ENCODE measurements at regions not wholly inside any gene's neighbourhood (a gene's known extent, or its start where the extent isn't known, plus 50 kb on each side); places are given as distances from the start of the nearest gene placed in this dataset.

GRCh38 chr6:133764008-133764753 is 124.7 kb upstream of the TCF21 start:
- TF ChIP-seq, protein P1, sequence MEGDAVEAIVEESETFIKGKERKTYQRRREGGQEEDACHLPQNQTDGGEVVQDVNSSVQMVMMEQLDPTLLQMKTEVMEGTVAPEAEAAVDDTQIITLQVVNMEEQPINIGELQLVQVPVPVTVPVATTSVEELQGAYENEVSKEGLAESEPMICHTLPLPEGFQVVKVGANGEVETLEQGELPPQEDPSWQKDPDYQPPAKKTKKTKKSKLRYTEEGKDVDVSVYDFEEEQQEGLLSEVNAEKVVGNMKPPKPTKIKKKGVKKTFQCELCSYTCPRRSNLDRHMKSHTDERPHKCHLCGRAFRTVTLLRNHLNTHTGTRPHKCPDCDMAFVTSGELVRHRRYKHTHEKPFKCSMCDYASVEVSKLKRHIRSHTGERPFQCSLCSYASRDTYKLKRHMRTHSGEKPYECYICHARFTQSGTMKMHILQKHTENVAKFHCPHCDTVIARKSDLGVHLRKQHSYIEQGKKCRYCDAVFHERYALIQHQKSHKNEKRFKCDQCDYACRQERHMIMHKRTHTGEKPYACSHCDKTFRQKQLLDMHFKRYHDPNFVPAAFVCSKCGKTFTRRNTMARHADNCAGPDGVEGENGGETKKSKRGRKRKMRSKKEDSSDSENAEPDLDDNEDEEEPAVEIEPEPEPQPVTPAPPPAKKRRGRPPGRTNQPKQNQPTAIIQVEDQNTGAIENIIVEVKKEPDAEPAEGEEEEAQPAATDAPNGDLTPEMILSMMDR (IDR thresholded peaks at IDR 0.05; ENCODE audit: control extremely low read depth, extremely low read depth): no peak
- Histone ChIP-seq H3K9ac (ENCODE audit: insufficient read depth in 1 of 2, low read length in 2 of 2) (no peak overlapping the region), H3K27ac (ENCODE audit: low read depth in 1 of 2, low read length in 1 of 2) (peak overlapping the region; percentile 20 to 29), H3K9me3 (ENCODE audit: control insufficient read depth in 4 of 4, insufficient read depth in 3 of 4, low read length in 3 of 4) (no peaks in the 10 kb centered on the region), H3K4me1 (ENCODE audit: control insufficient read depth in 5 of 5, insufficient read depth in 5 of 5, low read length in 5 of 5) (peaks cover 0 to 45% (median 18%) of the 10 kb centered on the region in 5 donors), H3K27me3 (ENCODE audit: control insufficient read depth in 3 of 3, insufficient read depth in 3 of 3, low read length in 2 of 3) (no peaks in the 10 kb centered on the region), H3K36me3 (ENCODE audit: control insufficient read depth in 4 of 4, insufficient read depth in 4 of 4, low read length in 4 of 4) (peaks cover 0 to 6% (median 0%) of the 10 kb centered on the region in 4 donors), H3K4me3 (no peak overlapping the region)
- peak in 2 of 3 donors; percentile 61 to 72 for DNase-seq
- 62 to 71% methylated on average over 2 of the region's 2 CpGs for WGBS, 2 donors
- ATAC-seq (ENCODE audit: insufficient read depth, low FRiP score): no peak

DNA sequence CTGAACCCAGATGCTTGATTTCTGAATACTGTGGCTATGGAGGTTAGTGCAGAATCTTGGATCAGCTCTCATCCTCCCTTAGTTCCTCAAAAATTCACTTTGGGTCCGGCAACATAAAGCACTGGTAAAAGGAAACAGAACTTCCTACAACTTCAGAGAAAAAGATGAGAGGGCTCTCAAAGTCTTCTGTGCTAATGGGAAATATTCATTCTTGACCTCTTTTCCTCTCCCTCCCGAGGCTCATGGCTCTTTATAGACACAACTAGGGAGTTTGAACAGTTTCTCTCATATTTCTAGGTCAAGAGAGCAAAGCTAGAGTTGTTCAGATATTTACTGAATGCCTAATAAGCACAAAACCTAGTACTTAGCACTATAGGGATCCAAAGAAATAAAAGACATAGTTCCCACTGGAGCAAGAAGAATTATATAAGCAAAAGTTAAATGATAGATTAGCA is 124.1 kb upstream of the TCF21 start:
- WGBS, 2 donors: 2 to 3% methylated on average over 2 of the region's 2 CpGs
- Histone ChIP-seq H3K27ac (ENCODE audit: low read depth in 1 of 2, low read length in 1 of 2) (peak overlapping the region in 1 of 2 donors; percentile 29), H3K9me3 (ENCODE audit: control insufficient read depth in 4 of 4, insufficient read depth in 3 of 4, low read length in 3 of 4) (no peaks in the 10 kb centered on the region), H3K4me3 (no peak overlapping the region), H3K27me3 (ENCODE audit: control insufficient read depth in 3 of 3, insufficient read depth in 3 of 3, low read length in 2 of 3) (no peaks in the 10 kb centered on the region), H3K36me3 (ENCODE audit: control insufficient read depth in 4 of 4, insufficient read depth in 4 of 4, low read length in 4 of 4) (peaks cover 0 to 6% (median 0%) of the 10 kb centered on the region in 4 donors), H3K4me1 (ENCODE audit: control insufficient read depth in 5 of 5, insufficient read depth in 5 of 5, low read length in 5 of 5) (peaks cover 0 to 46% (median 18%) of the 10 kb centered on the region in 5 donors), H3K9ac (ENCODE audit: insufficient read depth in 1 of 2, low read length in 2 of 2) (no peak overlapping the region)
- DNase-seq (peak in 1 of 3 donors; percentile 46), ATAC-seq (ENCODE audit: insufficient read depth, low FRiP score) (no peak)
- TF ChIP-seq, protein P1 (IDR thresholded peaks at IDR 0.05; ENCODE audit: control extremely low read depth, extremely low read depth): no peak

DNA sequence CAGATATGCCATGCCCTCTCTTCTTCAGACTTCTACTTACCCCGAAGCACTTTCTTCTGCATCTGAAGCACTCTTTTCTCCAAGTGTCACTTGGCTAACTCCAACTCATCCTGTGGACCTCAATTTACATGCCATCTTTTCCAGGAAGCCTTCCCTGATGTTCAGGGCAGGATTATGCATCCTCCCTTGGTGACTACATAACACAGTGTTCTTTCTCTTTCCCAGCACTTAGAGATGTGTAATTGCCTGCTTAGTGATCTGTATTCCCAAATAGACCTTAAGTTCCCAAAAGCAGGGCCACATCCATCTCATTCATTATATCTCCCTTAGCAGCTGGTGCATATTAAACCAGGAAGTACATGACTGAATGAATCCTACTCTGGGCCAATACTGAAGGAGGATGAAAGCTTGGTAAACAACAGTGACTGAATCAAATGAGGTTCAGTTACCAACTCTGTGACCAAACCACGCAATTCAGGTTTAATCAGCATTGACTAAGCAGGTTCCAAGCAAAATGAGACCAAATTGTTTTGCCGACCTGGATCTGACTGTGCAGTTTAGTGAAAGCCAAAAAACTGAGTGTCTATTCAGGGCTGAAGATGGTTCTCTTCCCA is 121.4 kb upstream of the TCF21 start:
- DNase-seq: no peak
- H3K27me3 ChIP-seq (ENCODE audit: control insufficient read depth in 3 of 3, insufficient read depth in 3 of 3, low read length in 2 of 3): no peaks in the 10 kb centered on the region
- no peak for ATAC-seq (ENCODE audit: insufficient read depth, low FRiP score)
- H3K27ac ChIP-seq (ENCODE audit: low read depth in 1 of 2, low read length in 1 of 2): no peak overlapping the region
- peaks cover 0 to 6% (median 0%) of the 10 kb centered on the region in 4 donors for H3K36me3 ChIP-seq (ENCODE audit: control insufficient read depth in 4 of 4, insufficient read depth in 4 of 4, low read length in 4 of 4)
- no peak overlapping the region for H3K9ac ChIP-seq (ENCODE audit: insufficient read depth in 1 of 2, low read length in 2 of 2)
- no peaks in the 10 kb centered on the region for H3K9me3 ChIP-seq (ENCODE audit: control insufficient read depth in 4 of 4, insufficient read depth in 3 of 4, low read length in 3 of 4)
- TF ChIP-seq, protein P1 (IDR thresholded peaks at IDR 0.05; ENCODE audit: control extremely low read depth, extremely low read depth): no peak
- WGBS, 2 donors: 84 to 85% methylated on average over 3 of the region's 3 CpGs
- H3K4me1 ChIP-seq (ENCODE audit: control insufficient read depth in 5 of 5, insufficient read depth in 5 of 5, low read length in 5 of 5): peaks cover 0 to 56% (median 18%) of the 10 kb centered on the region in 5 donors
- no peak overlapping the region for H3K4me3 ChIP-seq

Measured in lung (tissue), 11 donors.